ENCODE measurements at regions not wholly inside any gene's neighbourhood (a gene's known extent, or its start where the extent isn't known, plus 50 kb on each side); places are given as distances from the start of the nearest gene placed in this dataset.

- Histone ChIP-seq H3K4me1 (ENCODE audit: control insufficient read depth in 1 of 2, insufficient read depth in 2 of 2, low read length in 2 of 2) (no peaks in the 10 kb centered on the region), H3K79me2 (ENCODE audit: insufficient read depth, low read length) (no peaks in the 10 kb centered on the region), H3K4me3 (replicated peaks in 1 of 2; ENCODE audit: low read depth in 1 of 2, low read length in 2 of 2) (no peak overlapping the region), H3K27ac (ENCODE audit: low read depth, low read length) (no peak overlapping the region), H3K27me3 (ENCODE audit: insufficient read depth, low read length) (no peaks in the 10 kb centered on the region), H2AFZ (ENCODE audit: low read depth, low read length, poor library complexity, severe bottlenecking) (no peak overlapping the region), H3K9ac (ENCODE audit: low read length) (no peak overlapping the region), H3K9me3 (ENCODE audit: control insufficient read depth in 1 of 2, insufficient read depth in 1 of 2, low read depth in 1 of 2, low read length in 2 of 2) (no peaks in the 10 kb centered on the region), H3K4me2 (ENCODE audit: low read length) (no peak overlapping the region), H3K9me2 (ENCODE audit: insufficient read depth) (no peaks in the 10 kb centered on the region), H3K36me3 (ENCODE audit: control insufficient read depth in 1 of 2, insufficient read depth in 2 of 2, low read length in 2 of 2) (no peaks in the 10 kb centered on the region), H4K20me1 (ENCODE audit: insufficient read depth) (no peaks in the 10 kb centered on the region)
- BruUV-seq (replicated peaks) = no TSS peak
- no peak for ATAC-seq
- ChIA-PET CTCF (no interaction called here), POLR2A (no interaction called here), RAD21 (ENCODE audit: low non-redundant PET in 1 of 2, low total read pairs in 2 of 2, uncharacterized antibody in 2 of 2, unreplicated experiment in 2 of 2) (no interaction called here)
- TF ChIP-seq RAD21 (IDR thresholded peaks at IDR 0.05; ENCODE audit: low read depth) (no peak), ELF1 (IDR thresholded peaks at IDR 0.05; ENCODE audit: borderline replicate concordance, low read depth) (no peak), TCF7L2 (IDR thresholded peaks at IDR 0.05; ENCODE audit: borderline replicate concordance, extremely low read depth, insufficient read depth, insufficient read length) (no peak), ZNF274 (IDR thresholded peaks at IDR 0.05; ENCODE audit: low read depth, low read length) (no peak), MAX (IDR thresholded peaks at IDR 0.05) (no peak), SRF (IDR thresholded peaks at IDR 0.05; ENCODE audit: low read depth) (no peak), EGR1 (IDR thresholded peaks at IDR 0.05; ENCODE audit: low read depth) (no peak), POLR2A (IDR thresholded peaks at IDR 0.05; ENCODE audit: borderline replicate concordance, extremely low read depth, insufficient read depth, insufficient read length) (no peak), ATF3 (IDR thresholded peaks at IDR 0.05) (no peak), ZFX (IDR thresholded peaks at IDR 0.05) (no peak), FOSL1 (IDR thresholded peaks at IDR 0.05; ENCODE audit: low read depth) (no peak), YY1 (IDR thresholded peaks at IDR 0.05; ENCODE audit: extremely low read depth, insufficient replicate concordance, low read depth, low read length) (no peak), SIN3A (IDR thresholded peaks at IDR 0.05; ENCODE audit: low read depth) (no peak), CEBPB (IDR thresholded peaks at IDR 0.05; ENCODE audit: low read depth) (no peak), EZH2phosphoT487 (IDR thresholded peaks at IDR 0.05; ENCODE audit: borderline replicate concordance) (no peak)
- DNase-seq (ENCODE audit: low read depth, low spot score) = no peak
- intact Hi-C loops (cut with micrococcal nuclease) = no loop called here
These were observed 391.4 kb downstream of the IRS2 start for GRCh38 chr13:109395014-109395413.

Data from HCT116 (cell line).